Epidermal melanocyte (primary cell): ENCODE measurements at regions not wholly inside any gene's neighbourhood (a gene's known extent, or its start where the extent isn't known, plus 50 kb on each side); places are given as distances from the start of the nearest gene placed in this dataset.
"Not testable (repeated sequence)": the region's sequence is repeated elsewhere in the genome, so short reads cannot be mapped to it uniquely, and the experiment has no call there.

Experiments
- DNase-seq: peaks from one replicate; pipeline ENCODE4 v3.0.0; 2011; ENCODE audit warnings: low spot score; ENCODE audit not compliant: insufficient read length

DNA sequence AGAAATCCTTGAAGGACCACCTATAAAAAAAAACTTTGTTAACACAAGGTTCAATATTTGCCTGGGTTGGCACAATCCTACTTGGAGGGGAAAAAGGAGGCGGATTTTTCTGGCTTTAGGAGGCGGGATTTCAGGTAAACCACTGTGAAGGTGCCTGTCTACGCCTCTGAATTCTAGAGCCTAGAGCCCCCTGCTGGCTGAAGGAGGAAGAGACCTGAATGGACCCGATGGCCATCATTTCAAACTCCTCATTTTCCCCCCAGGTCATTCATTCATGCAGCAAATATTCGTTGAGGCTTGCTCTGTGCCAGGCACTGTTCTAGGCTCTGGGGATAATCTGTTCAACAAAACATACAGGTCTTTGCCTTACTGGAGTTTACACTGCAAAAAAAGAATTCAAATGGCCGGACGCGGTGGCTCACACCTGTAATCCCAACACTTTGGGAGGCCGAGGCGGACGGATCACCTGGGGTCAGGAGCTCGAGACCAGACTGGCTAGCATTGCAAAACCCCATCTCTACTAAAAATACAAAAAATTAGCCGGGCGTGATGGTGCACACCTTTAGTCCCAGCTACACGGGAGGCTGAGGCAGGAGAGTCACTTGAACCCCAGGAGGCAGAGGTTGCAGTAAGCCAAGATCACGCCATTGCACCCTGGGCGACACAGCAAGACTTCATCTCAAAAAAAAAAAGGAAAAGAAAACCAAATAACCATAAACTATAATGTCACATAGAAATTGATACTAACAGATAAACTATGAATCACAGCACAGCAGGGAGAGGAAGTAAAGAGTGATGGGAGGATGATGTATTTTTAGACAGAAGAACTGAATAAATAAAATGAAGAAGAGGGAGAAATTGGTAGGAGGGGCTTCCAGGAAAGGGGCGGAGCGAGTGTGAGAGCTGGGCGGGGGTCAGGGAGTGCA is 90.1 kb upstream of the NFE2L3 start:
- DNase-seq, result no peak

DNA sequence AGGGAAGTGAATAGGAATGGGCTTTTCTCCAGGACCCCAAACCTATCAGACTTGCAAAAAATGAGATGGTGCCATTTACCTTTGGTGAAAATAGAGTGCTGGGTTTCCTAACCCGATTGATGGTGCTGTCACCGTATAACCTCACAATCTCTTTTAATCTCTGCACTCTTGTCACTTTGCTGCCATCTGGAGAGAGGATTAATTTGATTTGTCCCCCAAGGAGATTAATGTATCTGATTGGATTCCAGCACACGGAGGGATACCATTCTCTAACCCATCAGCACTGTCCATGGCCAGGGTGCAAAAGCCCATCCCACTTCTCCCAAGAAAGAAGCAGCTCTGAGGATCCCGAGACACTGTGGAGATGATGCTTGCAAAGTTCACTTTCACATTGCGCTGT is 86.3 kb upstream of the NFE2L3 start:
- no peak for DNase-seq

DNA sequence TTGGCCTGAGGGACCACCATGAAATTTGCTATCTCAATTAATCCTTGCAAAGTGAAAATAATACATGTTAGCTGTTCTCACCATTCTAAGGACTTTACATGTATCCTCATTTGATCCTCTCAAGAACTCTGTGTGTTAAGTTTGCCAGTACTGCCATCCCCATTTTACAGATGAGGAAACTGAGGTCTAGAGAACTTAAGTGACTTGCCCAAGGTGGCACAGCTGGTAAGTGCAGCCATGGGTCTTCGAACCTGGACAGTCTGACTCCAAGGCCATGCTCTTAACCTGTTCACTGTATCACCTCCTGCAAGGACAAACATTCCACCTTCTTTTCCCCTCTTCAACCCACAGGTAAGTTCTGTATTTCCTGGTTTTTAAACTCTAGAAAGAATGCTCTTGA is 85.3 kb upstream of the NFE2L3 start:
- DNase-seq, result no peak

DNA sequence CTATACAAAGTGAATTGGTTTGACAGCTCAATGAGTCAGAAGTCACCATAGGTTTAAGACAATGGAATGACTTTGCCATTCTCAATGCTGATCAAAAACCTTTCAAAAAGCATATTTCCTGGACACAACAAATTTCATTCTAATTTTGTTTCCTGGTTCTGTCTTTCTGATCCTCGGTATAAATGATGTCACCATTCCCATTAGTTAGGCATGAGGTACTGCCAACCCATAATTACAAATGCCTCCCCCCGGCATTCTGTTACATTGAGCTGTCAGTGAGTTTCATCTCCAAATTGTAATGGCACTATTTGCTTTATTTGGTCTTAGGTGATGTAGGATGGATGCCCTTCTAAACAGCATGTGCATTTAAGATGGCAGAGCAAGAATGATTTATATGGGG is 81.7 kb upstream of the NFE2L3 start:
- no peak for DNase-seq

DNA sequence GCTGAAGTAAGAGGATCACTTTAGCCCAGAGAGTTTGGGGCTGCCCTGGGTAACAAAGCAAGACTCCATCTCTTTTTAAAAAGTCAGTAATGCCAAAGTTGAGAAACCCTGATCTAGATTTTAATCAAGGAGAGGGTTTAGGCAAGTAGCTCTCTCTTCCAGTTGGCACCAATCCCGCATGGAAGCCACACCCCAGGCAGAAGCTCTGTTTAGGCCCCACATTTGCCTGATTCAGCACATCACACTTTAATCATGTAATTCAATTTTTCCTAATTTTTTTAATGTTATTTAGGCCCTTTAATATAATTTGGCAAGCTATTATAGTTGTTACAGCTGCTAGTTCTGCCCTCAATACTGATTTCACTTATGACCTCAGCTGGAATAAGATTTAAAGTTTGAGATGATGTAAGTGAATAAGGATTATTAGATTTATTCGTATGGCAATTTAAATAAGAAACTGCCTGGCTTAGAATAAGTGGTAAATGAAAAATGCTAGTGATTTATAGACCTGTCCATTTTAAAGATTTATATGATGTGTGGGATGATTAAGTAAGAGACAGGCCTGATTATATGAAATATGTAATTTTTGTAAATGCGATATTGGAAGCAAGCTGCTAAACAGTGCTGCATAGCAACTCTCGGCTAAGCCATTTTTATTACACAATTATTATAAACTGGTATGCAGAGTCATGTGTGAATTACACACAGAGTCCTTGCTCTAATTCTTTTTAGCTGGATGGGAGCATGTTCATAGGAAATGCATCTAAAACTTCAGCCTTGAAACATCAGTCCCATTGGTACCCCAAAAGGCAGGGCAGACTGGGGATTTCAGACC is 80.2 kb upstream of the NFE2L3 start:
- DNase-seq, result no peak

DNA sequence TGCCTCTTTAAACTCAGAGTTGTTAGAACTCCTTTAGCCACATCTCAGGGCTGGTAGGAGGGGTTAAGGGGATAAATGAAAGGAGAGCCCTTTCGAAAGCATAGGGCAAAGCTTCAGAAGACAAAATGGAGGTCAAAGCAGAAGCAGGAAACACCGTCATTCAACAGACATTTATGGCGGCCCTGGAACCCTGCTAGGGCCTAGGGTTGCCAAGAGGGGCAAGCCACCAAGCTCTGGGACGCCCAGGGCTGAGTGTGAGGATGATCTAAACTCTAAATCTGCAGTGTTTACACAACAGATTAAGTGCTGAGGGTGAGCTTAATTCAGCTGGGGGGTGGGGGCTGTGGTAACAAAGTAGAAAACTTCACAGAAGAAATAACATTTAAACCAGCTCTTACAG is 79.0 kb upstream of the NFE2L3 start:
- DNase-seq, result no peak

DNA sequence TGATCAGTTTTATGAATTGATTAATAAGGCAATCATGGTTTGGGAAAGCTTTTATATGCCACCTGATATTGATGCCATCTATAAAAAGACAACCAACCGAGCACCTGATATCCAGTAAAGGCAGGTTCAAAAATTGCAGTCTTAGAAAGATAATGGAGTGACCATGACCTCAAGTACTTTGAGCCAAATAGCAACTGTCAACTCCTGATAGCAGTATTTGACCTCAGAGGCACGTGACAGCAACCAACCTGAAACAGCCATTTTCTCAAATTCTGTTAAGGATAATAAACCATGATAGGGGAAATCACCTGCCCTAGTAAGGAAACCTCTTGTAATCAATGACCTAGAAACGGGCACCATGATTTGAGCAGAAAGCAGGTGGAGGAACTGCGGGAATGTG is 77.1 kb upstream of the NFE2L3 start:
- DNase-seq, result no peak

DNA sequence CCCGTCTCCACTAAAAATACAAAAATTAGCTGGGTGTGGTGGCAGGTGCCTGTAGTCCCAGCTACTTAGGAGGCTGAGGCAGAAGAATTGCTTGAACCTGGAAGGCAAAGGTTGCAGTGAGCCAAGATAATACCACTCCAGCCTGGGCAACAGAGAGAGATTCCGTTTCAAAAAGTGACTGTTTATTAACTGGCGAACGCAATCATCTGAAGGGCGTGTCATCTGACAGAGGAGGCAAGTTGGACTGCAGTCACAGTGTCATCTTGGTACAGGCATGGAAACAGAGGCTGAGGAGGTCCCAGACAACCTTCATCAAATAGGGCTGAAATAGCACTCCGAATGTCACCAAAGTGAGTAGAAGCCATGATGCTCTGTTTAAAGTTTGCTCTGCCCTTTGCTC is 75.3 kb upstream of the NFE2L3 start:
- DNase-seq, result no peak

DNA sequence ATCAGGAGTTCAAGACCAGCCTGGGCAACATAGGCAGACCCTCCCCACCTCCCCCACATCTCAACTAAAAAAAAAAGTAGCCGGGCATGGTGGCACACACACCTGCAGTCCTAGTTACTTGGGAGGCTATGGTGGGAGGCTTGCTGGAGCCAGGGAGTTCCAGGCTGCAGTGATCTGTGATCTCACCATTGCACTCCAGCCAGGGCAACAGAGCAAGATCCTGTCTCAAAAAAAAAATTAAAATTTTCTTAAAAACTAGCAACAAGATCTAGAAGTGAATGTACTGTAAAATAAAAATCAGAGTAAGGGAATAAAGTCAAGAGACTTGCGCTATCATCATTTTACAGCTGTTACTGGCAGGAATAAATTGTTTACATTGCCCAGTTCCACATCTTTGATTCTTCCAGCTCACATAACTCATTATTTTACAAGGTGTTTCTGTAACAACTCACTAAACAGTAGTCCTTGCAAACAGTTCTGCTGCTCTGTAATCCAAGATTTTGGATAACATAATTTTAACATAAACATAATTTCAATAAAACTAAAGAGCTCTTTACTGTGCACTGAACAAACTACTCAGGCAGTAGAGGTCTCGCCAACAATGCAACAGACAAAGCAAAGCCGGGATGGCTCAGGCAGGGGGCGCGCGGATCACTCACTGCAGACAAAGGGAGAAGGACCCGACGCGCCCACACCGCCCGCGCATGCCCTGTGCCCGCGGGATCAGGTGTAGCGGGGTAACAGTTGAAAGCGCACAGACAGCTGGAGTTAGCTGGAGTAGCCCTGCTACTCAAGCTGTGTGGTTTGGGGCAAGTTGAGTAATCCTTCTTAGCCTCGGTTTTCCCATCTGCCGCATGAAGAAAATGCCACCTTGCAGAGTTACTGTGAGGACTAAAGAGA is 73.3 kb upstream of the NFE2L3 start:
- DNase-seq, result no peak

DNA sequence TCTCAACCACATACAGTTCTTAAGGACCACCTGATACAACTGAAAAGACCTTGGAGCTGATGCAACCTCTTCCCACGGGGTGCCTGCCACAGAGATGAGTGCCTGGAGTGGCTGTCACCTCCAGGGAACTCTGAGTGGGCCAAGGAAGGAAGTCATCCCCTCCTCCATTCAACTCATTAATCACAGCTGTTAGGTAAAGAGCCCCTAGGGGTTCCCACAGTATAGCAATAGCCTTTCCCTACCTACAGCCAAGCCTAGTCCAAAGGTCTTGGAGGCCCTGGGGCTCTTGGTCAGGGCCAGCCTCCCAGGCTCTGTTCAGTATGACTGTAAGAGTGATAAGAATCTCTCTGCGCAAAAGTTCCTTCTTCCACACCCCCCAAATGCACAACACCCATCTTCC is 70.4 kb upstream of the NFE2L3 start:
- DNase-seq, result no peak

DNA sequence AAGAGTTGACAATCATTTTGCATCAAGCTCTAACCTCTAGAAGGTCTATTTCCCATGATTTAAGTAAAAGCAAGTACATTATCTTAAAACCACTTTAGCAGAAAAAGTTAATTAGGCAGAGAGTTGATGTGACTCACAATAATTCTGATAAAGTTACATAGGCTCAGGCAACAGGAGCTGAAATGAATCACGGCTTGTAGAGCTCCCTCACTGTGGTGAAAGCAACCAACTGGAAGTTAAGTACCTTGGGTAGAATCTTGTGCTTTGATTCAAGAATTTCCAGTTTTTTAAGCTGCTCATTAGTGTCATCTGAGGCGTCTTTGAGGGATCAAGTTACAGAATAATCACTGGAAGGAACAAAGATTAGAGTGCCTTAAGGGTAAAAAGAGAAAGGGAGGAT is 68.9 kb upstream of the NFE2L3 start:
- DNase-seq, result no peak

DNA sequence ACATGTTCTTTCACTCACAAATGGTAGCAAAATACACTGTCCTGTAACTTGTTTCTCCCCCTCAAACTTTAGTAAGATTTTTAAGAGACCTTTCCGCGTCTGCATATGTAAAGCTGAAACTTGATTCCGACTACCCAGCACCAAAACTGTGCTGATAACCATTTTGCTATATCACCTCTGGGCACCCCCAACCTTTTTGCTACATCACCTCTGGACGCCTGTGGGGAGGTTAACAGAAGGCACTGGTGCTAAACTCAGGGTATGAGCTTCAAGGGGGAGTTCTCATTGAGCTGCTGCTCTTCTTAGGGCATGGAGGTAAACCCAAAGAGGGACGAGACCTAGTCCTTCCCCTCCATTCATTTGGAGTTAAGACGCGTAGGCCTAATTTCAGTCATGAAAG is 67.6 kb upstream of the NFE2L3 start:
- DNase-seq, result no peak

DNA sequence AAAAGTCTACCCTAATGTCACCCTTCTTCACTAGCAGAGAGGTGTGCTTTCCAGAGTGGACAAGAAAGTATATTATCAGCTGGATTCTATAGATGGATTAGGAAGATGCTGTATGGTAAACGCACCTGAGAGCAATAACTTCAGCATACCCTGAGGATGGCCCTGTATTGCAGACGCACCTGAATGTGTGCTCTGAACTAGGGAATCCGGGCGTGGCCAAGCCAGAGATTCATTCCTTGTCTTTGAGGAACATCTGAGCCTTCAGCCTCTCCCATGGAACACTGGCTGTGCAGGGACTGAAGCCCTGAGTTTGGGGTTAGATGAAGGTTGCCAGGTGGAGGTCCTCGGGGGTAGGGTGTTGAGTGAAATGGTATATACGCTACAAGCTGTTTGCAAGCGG is 66.2 kb upstream of the NFE2L3 start:
- no peak for DNase-seq

DNA sequence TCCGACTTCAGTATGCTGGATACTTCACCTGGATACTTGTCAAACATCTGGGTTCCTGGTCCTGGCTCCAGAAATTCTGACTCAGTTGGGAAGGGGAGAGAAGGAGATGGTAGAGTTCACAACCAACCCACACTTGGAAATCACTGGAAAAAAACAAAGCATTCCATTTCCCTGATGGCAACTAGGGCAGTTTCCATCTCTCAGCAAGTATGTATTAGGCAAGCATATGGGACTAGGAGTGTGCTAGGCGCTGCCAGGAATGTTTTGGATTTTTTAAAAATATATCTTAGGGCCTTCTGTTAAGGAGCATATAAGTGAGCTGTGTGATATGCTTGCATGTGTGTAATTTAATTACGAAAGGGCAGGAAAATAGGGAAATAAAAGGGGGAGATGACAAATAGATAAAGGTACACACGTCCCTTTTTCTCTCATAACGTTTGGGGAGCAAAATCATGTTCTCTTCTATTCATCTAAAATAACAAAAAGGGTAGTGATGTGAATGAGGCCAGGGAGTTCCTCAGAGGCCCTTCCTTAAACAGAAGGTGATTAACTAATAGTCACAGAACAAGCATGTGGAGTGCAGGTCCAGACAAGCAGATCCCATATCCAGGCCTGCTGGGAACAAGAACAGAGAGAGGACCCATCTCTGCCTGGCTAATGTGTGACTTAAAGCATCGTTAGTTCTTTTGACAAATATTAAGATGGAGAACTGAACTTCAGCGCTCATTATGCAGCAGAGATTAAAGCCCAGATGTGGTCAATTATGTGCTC is 64.5 kb upstream of the NFE2L3 start:
- no peak for DNase-seq

DNA sequence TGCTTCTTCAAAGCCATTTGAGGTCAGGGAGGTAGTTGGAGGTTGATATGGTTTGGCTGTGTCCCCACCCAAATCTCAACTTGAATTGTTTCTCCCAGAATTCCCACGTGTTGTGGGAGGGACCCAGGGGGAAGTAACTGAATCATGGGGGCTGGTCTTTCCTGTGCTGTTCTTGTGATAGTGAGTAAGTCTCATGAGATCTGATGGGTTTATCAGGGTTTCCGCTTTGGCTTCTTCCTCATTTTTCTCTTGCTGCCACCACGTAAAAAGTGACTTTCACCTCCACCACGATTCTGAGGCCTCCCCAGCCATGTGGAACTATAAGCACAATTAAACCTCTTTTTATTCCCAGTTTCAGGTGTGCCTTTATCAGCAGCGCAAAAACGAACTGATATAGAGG is 62.5 kb upstream of the NFE2L3 start:
- DNase-seq, result not testable (repeated sequence)

DNA sequence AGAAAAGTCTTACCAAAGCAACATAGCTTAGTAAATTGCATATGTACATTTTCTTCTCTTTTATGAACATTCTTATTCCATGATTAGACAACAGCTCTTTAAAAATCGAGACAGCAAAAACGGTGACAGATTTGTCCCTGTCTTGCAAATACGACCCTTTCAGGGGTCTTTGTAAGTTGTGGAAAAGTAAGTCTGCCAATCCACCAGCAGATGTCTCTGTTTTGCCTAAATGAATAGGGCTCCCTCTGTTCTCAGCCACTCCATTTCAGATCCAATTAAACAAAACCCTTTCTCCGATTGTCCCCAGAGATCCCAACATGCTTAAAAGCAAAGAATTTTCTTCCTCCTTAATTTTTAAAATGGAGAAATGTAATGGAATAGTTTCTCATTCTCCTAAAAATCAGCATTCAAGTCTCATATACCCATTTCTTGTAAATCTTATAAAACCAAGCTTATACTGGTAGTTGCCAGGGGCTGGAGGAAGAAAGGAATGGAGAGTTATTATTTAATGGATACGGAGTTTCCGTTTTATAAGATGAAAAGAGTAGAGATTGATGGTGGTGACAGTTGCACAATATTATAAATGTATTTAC is 61.0 kb upstream of the NFE2L3 start:
- peak; percentile 69 for DNase-seq

DNA sequence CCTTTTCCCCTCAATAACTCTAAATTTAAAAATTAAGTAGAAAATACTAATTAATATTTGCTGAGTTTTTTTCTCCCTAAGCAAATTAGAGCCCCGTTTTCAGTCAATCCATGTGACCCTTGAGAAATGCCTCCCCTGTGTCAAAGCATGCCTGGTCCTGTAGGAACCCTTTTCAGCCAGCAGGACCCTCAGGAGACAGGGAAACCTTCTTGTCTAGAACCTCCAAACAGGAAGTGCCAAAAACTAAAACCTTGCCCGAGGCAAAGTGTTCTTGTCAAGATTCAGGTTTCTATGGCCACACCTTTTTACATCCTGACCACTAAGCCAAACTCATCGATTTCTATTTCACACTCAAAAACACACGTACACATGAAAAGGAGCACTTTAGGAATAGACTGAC is 60.1 kb upstream of the NFE2L3 start:
- DNase-seq, result no peak

DNA sequence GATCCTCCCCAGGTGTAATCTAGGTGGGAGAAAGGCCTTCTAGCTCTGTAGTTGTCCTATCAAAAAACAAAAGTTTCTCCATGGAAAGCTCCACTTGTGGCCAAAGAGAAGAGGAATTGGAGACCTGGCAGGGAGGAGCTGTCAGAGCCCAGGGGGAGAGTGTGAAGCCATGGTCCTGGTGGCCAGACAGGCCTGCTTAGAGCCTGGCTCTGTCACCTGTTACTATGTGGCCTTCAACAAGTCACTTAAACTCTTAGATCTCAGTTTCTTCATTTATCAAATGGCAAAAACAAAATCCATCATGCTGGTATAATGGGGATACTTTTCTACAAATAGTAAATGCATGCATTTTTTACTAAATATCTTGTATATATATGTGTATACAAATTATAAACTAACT is 59.0 kb upstream of the NFE2L3 start:
- DNase-seq, result no peak

DNA sequence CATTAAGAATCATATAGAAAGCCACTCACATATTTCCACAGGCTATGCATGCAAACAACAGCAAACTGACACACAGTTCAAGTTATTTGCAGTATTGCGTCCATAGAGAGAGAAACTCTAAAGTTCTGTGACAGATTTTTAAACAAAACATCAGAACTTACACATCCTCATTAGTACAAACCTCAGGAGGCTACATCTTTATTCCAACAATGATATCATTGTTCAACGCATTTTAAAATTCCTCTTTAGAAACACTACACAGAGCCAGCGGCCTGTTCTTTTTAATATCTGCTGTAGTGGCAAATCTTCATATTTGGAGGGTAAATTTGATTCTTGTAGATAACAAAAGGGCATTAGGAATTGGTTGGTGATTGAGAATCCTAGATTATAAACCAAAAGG is 55.9 kb upstream of the NFE2L3 start:
- peak; percentile 34 for DNase-seq
